ENCODE measurements at regions not wholly inside any gene's neighbourhood (a gene's known extent, or its start where the extent isn't known, plus 50 kb on each side); places are given as distances from the start of the nearest gene placed in this dataset.

DNA sequence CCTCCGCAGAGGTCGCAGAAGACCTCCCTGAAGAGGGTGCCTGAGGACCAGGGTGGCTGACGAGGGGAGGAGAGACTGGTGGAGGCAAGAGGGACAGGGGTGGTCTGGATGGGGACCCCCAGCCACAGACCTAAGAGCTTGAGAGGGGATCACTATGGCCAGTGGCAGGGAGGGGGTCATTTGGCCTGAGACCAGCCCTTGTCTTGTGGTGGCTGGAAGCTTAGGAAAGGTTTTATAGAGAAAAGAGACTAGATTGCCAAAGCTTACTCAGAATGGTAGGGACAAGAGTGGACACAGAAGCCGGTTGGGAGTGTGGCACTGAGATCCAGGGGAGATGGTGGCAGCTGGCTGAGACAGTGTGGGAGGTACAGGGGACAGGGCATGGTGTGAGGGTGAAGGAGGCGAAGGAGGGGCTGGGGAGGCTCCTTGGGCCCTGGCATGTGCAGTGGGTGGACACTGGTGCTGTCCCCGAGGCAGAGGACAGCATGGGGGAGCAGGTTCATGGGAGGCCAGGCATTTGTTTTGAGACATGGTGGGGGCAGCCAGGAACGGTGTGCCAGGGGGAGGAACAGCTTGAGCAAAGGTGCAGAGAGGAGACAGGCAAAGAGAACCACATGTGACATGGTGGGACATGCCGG lies 123.0 kb downstream of the C9orf50 start:
- ChIA-PET POLR2A (interaction anchor here (0.6 to 4.7 kb wide), 5 partner anchors 11 to 323 kb away, joined by 3 to 61 read pairs (median 6); no protein-coding TSS in a partner anchor), CTCF (interaction anchor here (0.6 to 5.9 kb wide), 3 partner anchors 324 to 942 kb away, joined by 4 to 35 read pairs (median 9); no protein-coding TSS in a partner anchor)
- intact Hi-C loops (cut with micrococcal nuclease): loop anchor here (5.0 kb wide), 1 partner anchor 166 kb away; no protein-coding TSS in a partner anchor

DNA sequence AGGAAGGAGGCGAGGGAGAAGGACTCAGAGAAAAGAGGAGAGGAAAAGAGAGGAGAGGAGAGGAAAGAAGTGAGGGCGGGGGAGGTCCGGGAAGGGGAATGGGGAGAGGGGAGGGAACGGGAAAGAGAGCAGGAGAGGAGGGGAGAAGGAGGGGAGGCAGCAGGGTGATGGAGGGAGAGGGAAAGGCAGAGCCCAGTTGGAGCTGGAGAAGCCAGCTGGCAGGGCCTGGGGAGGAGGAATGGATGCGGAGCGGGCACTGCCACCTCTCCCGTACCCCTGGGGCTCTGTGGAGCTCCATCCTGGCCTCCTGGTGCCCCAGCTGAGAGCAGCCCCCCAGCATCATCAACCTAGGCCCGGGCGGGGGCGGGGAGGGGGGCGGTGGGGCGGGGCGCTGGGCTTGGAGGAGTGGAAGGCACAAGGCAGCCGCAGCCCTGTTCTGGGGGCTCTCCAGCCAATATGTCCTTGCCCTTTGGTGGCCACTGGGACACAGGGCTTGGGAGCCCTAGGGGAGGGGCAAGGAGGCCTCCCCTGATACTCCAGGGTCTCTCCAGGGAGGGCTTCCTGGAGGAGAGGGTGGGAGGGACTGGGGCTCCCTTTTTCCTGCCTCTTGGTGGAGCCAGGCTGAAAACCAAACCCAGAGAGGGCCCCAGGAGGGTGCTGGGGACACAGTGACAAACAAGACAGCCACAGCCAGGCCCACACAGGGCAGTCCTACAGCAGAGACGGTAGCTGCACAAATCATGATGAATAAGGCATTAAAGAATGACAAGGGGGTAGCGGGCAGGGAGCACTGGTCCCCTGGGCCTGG lies 123.7 kb downstream of the C9orf50 start:
- no TSS peak for BruUV-seq (replicated peaks)
- TF ChIP-seq, protein P1, sequence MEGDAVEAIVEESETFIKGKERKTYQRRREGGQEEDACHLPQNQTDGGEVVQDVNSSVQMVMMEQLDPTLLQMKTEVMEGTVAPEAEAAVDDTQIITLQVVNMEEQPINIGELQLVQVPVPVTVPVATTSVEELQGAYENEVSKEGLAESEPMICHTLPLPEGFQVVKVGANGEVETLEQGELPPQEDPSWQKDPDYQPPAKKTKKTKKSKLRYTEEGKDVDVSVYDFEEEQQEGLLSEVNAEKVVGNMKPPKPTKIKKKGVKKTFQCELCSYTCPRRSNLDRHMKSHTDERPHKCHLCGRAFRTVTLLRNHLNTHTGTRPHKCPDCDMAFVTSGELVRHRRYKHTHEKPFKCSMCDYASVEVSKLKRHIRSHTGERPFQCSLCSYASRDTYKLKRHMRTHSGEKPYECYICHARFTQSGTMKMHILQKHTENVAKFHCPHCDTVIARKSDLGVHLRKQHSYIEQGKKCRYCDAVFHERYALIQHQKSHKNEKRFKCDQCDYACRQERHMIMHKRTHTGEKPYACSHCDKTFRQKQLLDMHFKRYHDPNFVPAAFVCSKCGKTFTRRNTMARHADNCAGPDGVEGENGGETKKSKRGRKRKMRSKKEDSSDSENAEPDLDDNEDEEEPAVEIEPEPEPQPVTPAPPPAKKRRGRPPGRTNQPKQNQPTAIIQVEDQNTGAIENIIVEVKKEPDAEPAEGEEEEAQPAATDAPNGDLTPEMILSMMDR (IDR thresholded peaks at IDR 0.05; ENCODE audit: unreplicated experiment): no peak
- Mint-ChIP-seq H3K27ac (ENCODE audit: low read depth, unreplicated experiment) (peak overlapping the region; percentile 84), H3K27me3 (ENCODE audit: insufficient read depth, unreplicated experiment) (no peaks in the 10 kb centered on the region), H3K9me3 (ENCODE audit: unreplicated experiment) (no peaks in the 10 kb centered on the region), H3K4me3 (ENCODE audit: unreplicated experiment) (peak overlapping the region; percentile 76), H3K36me3 (ENCODE audit: insufficient read depth, unreplicated experiment) (peaks cover 30% of the 10 kb centered on the region), H3K4me1 (ENCODE audit: insufficient read depth, unreplicated experiment) (peaks cover 38% of the 10 kb centered on the region)
- ChIA-PET CTCF (interaction anchor here (0.6 to 5.9 kb wide), 4 partner anchors 324 to 943 kb away, joined by 3 to 35 read pairs (median 4); no protein-coding TSS in a partner anchor), POLR2A (interaction anchor here (0.6 to 6.2 kb wide), 24 partner anchors 7 to 1532 kb away, joined by 3 to 155 read pairs (median 5); partner anchors contain the start of gene IER5L)
- DNase-seq (ENCODE audit: unreplicated experiment): no peak
- intact Hi-C loops (cut with micrococcal nuclease): loop anchor here (5.0 kb wide), 1 partner anchor 165 kb away; no protein-coding TSS in a partner anchor

More for the DNA sequence above, 123.0 kb downstream of the C9orf50 start:
- Mint-ChIP-seq H3K27me3 (ENCODE audit: insufficient read depth, unreplicated experiment) (no peaks in the 10 kb centered on the region), H3K27ac (ENCODE audit: low read depth, unreplicated experiment) (peak overlapping the region; percentile 4), H3K9me3 (ENCODE audit: unreplicated experiment) (no peaks in the 10 kb centered on the region), H3K36me3 (ENCODE audit: insufficient read depth, unreplicated experiment) (peaks cover 36% of the 10 kb centered on the region), H3K4me1 (ENCODE audit: insufficient read depth, unreplicated experiment) (peaks cover 35% of the 10 kb centered on the region), H3K4me3 (ENCODE audit: unreplicated experiment) (peak overlapping the region; percentile 76)
- TF ChIP-seq, protein P1 (IDR thresholded peaks at IDR 0.05; ENCODE audit: unreplicated experiment): no peak
- BruUV-seq (replicated peaks): no TSS peak
- DNase-seq (ENCODE audit: unreplicated experiment): no peak

DNA sequence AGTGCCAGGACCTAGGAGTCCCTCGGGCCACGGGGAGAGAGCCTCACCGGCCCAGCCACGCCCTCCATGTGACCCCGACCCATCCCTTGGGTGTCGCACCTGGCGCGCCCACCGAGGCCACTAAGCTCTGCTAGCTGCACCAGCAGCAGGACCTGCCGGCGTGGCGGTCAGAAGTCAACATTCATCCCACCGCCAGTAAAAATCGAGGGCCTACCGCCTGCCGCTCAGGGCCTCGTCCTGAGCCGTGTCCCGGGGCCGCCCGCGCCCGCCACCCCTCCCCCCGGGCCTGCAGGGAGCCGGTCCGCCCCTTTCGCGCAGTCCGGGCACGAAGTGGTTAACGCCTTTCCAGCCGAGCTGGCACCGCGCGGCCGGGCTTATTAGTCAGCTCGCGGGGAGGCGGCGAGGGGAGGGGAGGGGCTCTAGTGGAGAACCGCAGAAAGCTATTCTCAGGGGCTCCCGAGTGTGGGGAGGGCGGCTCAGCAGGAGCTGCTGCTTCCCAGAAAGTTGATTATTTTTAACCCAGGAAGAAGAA lies 124.4 kb downstream of the C9orf50 start:
- ChIA-PET POLR2A (interaction anchor here (0.6 to 6.2 kb wide), 31 partner anchors 8 to 1531 kb away, joined by 3 to 155 read pairs (median 4); partner anchors contain the start of genes IER5L and NTMT1), CTCF (interaction anchor here (0.7 to 5.9 kb wide), 2 partner anchors 323 to 326 kb away, joined by 3 to 35 read pairs; no protein-coding TSS in a partner anchor)
- Mint-ChIP-seq H3K36me3 (ENCODE audit: insufficient read depth, unreplicated experiment) (peaks cover 23% of the 10 kb centered on the region), H3K9me3 (ENCODE audit: unreplicated experiment) (no peaks in the 10 kb centered on the region), H3K4me1 (ENCODE audit: insufficient read depth, unreplicated experiment) (peaks cover 42% of the 10 kb centered on the region), H3K4me3 (ENCODE audit: unreplicated experiment) (peak overlapping the region; percentile 76), H3K27me3 (ENCODE audit: insufficient read depth, unreplicated experiment) (no peaks in the 10 kb centered on the region), H3K27ac (ENCODE audit: low read depth, unreplicated experiment) (peak overlapping the region; percentile 84)
- TF ChIP-seq, protein P1 (IDR thresholded peaks at IDR 0.05; ENCODE audit: unreplicated experiment): no peak
- intact Hi-C loops (cut with micrococcal nuclease): loop anchor here (1.0 to 5.0 kb wide), 3 partner anchors 164 to 357 kb away; no protein-coding TSS in a partner anchor
- DNase-seq (ENCODE audit: unreplicated experiment): peak; percentile 94
- no TSS peak for BruUV-seq (replicated peaks)

Measured in MCF 10A (cell line).